K562 (cell line): ENCODE measurements at regions not wholly inside any gene's neighbourhood (a gene's known extent, or its start where the extent isn't known, plus 50 kb on each side); places are given as distances from the start of the nearest gene placed in this dataset.
A peak's percentile ranks its signal among the peaks of the same experiment; 100 is the strongest.

Experiments used
- ATF1 ChIP-seq, 2 experiments: fragments of 450-650 bp in 1 of 2; IDR thresholded peaks; 2 replicates each; pipeline ENCODE4 v1.6.1; 2016; ENCODE audit warnings: missing compliant biosample characterization in 1 of 2, missing genetic modification characterization in 1 of 2
- ATF3 ChIP-seq, 2 experiments: fragments of 450-650 bp in 1 of 2; sonication (generic) in 1 of 2; formaldehyde crosslinking in 1 of 2; IDR thresholded peaks in 1 of 2; conservative IDR thresholded peaks in 1 of 2; 2 replicates each; pipeline versions ENCODE4 v1.6.1 to v1.8.1; 2016 to 2023; ENCODE audit warnings: mild to moderate bottlenecking in 2 of 2, moderate library complexity in 2 of 2, inconsistent platforms in 1 of 2, missing genetic modification reagents in 1 of 2
- CBX3 ChIP-seq, 2 experiments: IDR thresholded peaks; 1 replicate in 1 of 2; 2 replicates in 1 of 2; pipeline ENCODE4 v1.6.1; 2012; ENCODE audit warnings: inconsistent platforms in 2 of 2, low read length in 2 of 2, borderline replicate concordance in 1 of 2, control low read depth in 1 of 2
- CEBPG ChIP-seq, 3 experiments: fragments of 200-800 bp in 1 of 3; sonication (Bioruptor generic) in 1 of 3; sonication (generic) in 1 of 3; formaldehyde crosslinking in 1 of 3; IDR thresholded peaks in 2 of 3; conservative IDR thresholded peaks in 1 of 3; 2 replicates each; pipeline versions ENCODE4 v1.6.1 to v1.8.0; 2016 to 2022; ENCODE audit warnings: missing compliant biosample characterization in 2 of 3, missing genetic modification characterization in 2 of 3, mild to moderate bottlenecking in 1 of 3, missing genetic modification reagents in 1 of 3
- DPF2 ChIP-seq: fragments of 450-650 bp; IDR thresholded peaks from 2 replicates; pipeline ENCODE4 v1.6.1; 2016
- GABPA ChIP-seq: fragments of 200-800 bp; sonication (Bioruptor generic); conservative IDR thresholded peaks from 2 replicates; pipeline ENCODE4 v1.6.1; 2016; ENCODE audit warnings: low read depth, missing genetic modification characterization, missing compliant biosample characterization
- HDAC3 ChIP-seq: fragments of 450-650 bp; IDR thresholded peaks from 2 replicates; pipeline ENCODE4 v1.6.1; 2018; ENCODE audit warnings: borderline replicate concordance, mild to moderate bottlenecking, moderate library complexity; ENCODE audit not compliant: partially characterized antibody
- HNRNPK ChIP-seq: fragments of 200-400 bp; formaldehyde crosslinking; IDR thresholded peaks from one replicate; pipeline ENCODE4 v1.6.1; 2018; ENCODE audit warnings: mild to moderate bottlenecking, low read depth, low read length; ENCODE audit not compliant: poor library complexity, severe bottlenecking
- KAT7 ChIP-seq: sonication (generic); formaldehyde crosslinking; IDR thresholded peaks from 2 replicates; pipeline ENCODE4 v1.8.0; 2022; ENCODE audit warnings: missing genetic modification reagents, mild to moderate bottlenecking, borderline replicate concordance
- L3MBTL2 ChIP-seq: fragments of 450-650 bp; IDR thresholded peaks from 2 replicates; pipeline ENCODE4 v1.6.1; 2016; ENCODE audit warnings: mild to moderate bottlenecking, moderate library complexity
- MBD2 ChIP-seq: sonication (generic); IDR thresholded peaks from 2 replicates; pipeline ENCODE4 v1.6.1; 2016; ENCODE audit warnings: low read depth, borderline replicate concordance
- NFRKB ChIP-seq: fragments of 450-650 bp; IDR thresholded peaks from 2 replicates; pipeline ENCODE4 v1.6.1; 2016; ENCODE audit warnings: low read depth
- RNF2 ChIP-seq: sonication (generic); IDR thresholded peaks from 2 replicates; pipeline ENCODE4 v1.6.1; 2016
- SP2 ChIP-seq: IDR thresholded peaks from 2 replicates; pipeline ENCODE4 v1.6.1; 2011; ENCODE audit warnings: mild to moderate bottlenecking, low read depth, low read length, moderate library complexity; ENCODE audit not compliant: poor library complexity, severe bottlenecking; ENCODE audit errors: extremely low read depth
- TAL1 ChIP-seq: fragments of 450-650 bp; IDR thresholded peaks from 2 replicates; pipeline ENCODE4 v1.6.1; 2016; ENCODE audit warnings: mild to moderate bottlenecking
- TCF7L2 ChIP-seq: fragments of 150-350 bp; IDR thresholded peaks from 2 replicates; pipeline ENCODE4 v1.6.1; 2016; ENCODE audit warnings: low read depth, mild to moderate bottlenecking, low read length, moderate library complexity
- TFE3 ChIP-seq: fragments of 450-650 bp; formaldehyde crosslinking; IDR thresholded peaks from 2 replicates; pipeline ENCODE4 v1.4.0; 2020; ENCODE audit warnings: mild to moderate bottlenecking, mixed read lengths
- YBX1 ChIP-seq: fragments of 450-650 bp; IDR thresholded peaks from 2 replicates; pipeline ENCODE4 v1.7.1; 2016; ENCODE audit warnings: mild to moderate bottlenecking
- TF ChIP-seq, protein P1 (sequence below): fragments of 200-400 bp; formaldehyde crosslinking; IDR thresholded peaks from 2 replicates; pipeline ENCODE4 v1.6.1; 2017; ENCODE audit warnings: mild to moderate bottlenecking, low read depth, low read length, moderate library complexity
- TF ChIP-seq, protein P2 (sequence below), 2 experiments: fragments of 450-650 bp; IDR thresholded peaks; 2 replicates each; pipeline ENCODE4 v1.6.1; 2016
- TF ChIP-seq, protein P3 (sequence below): fragments of 450-650 bp; IDR thresholded peaks from 2 replicates; pipeline ENCODE4 v1.6.1; 2016; ENCODE audit warnings: missing biosample characterization, missing genetic modification characterization

- TF ChIP-seq, protein P1, sequence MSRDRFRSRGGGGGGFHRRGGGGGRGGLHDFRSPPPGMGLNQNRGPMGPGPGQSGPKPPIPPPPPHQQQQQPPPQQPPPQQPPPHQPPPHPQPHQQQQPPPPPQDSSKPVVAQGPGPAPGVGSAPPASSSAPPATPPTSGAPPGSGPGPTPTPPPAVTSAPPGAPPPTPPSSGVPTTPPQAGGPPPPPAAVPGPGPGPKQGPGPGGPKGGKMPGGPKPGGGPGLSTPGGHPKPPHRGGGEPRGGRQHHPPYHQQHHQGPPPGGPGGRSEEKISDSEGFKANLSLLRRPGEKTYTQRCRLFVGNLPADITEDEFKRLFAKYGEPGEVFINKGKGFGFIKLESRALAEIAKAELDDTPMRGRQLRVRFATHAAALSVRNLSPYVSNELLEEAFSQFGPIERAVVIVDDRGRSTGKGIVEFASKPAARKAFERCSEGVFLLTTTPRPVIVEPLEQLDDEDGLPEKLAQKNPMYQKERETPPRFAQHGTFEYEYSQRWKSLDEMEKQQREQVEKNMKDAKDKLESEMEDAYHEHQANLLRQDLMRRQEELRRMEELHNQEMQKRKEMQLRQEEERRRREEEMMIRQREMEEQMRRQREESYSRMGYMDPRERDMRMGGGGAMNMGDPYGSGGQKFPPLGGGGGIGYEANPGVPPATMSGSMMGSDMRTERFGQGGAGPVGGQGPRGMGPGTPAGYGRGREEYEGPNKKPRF: no peak
- TF ChIP-seq HNRNPK: no peak
- TF ChIP-seq TAL1: no peak
- TF ChIP-seq GABPA (tag): peak; percentile 84
- peak; percentile 92 for TF ChIP-seq ATF3 (IDR thresholded peaks at IDR 0.05)
- TF ChIP-seq ATF3 (CRISPR knock-in tag; conservative IDR thresholded peaks at IDR 0.05): no peak
- no peak for TF ChIP-seq SP2
- TF ChIP-seq TCF7L2: no peak
- no peak for TF ChIP-seq TFE3
- TF ChIP-seq, protein P2, sequence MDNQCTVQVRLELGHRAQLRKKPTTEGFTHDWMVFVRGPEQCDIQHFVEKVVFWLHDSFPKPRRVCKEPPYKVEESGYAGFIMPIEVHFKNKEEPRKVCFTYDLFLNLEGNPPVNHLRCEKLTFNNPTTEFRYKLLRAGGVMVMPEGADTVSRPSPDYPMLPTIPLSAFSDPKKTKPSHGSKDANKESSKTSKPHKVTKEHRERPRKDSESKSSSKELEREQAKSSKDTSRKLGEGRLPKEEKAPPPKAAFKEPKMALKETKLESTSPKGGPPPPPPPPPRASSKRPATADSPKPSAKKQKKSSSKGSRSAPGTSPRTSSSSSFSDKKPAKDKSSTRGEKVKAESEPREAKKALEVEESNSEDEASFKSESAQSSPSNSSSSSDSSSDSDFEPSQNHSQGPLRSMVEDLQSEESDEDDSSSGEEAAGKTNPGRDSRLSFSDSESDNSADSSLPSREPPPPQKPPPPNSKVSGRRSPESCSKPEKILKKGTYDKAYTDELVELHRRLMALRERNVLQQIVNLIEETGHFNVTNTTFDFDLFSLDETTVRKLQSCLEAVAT (IDR thresholded peaks at IDR 0.05): peak in 1 of 2 experiments; percentile 81; a peak in 1 of 4 replicates
- TF ChIP-seq ATF1 (CRISPR knock-in tag; IDR thresholded peaks at IDR 0.05): no peak
- 0 out of 2 replicates have a peak, but pooled peaks have one; percentile 18 for TF ChIP-seq ATF1 (tag; IDR thresholded peaks at IDR 0.05)
- 0 out of 2 replicates have a peak, but pooled peaks have one; percentile 37 for TF ChIP-seq NFRKB
- no peak for TF ChIP-seq RNF2
- TF ChIP-seq KAT7 (CRISPR knock-in tag): no peak
- no peak for TF ChIP-seq HDAC3
- TF ChIP-seq YBX1: no peak
- peak; percentile 98 for TF ChIP-seq CEBPG (CRISPR knock-in tag; IDR thresholded peaks at IDR 0.05)
- peak; percentile 73 to 93 for TF ChIP-seq CEBPG (tag; conservative IDR thresholded peaks at IDR 0.05 in 1 of 2, IDR thresholded peaks at IDR 0.05 in 1 of 2)
- no peak for TF ChIP-seq MBD2
- TF ChIP-seq L3MBTL2: peak; percentile 43
- 0 out of 2 replicates have a peak, but pooled peaks have one; percentile 25 for TF ChIP-seq DPF2
- TF ChIP-seq, protein P3, sequence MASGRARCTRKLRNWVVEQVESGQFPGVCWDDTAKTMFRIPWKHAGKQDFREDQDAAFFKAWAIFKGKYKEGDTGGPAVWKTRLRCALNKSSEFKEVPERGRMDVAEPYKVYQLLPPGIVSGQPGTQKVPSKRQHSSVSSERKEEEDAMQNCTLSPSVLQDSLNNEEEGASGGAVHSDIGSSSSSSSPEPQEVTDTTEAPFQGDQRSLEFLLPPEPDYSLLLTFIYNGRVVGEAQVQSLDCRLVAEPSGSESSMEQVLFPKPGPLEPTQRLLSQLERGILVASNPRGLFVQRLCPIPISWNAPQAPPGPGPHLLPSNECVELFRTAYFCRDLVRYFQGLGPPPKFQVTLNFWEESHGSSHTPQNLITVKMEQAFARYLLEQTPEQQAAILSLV (tag): peak; percentile 88
- peak in 1 of 2 experiments; percentile 69; a peak in 2 of 3 replicates for TF ChIP-seq CBX3 (IDR thresholded peaks at IDR 0.05; ENCODE audit: borderline replicate concordance in 1 of 2, low read length in 2 of 2)
These were observed 194.9 kb downstream of the BCAS1 start (continued) for GRCh38 chr20:53875452-53875851.
